ENCODE measurements at regions not wholly inside any gene's neighbourhood (a gene's known extent, or its start where the extent isn't known, plus 50 kb on each side); places are given as distances from the start of the nearest gene placed in this dataset.

DNA sequence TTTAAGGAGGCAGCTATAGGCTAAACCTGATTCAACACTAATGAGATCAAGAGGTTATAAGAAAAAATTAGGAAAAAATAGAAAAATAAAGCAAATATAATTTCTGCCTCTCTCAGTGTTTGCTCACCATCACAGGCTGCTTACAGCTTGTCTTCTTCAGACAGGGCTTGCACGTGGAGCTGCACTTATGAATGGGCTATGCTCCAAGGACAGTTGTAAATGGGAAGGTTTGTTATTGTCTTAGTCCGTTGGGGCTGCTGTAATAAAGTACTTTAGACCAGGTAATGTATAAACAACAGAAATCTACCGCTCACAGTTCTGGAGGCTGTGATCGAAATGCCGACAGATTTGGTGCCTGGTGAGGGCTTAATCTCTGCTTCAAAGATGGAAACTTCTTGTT lies 219.8 kb downstream of the NEBL start:
- 65 to 75% methylated on average over 5 of the region's 5 CpGs for WGBS, 2 donors
- no peak for ATAC-seq
- FAIRE-seq = no peak

DNA sequence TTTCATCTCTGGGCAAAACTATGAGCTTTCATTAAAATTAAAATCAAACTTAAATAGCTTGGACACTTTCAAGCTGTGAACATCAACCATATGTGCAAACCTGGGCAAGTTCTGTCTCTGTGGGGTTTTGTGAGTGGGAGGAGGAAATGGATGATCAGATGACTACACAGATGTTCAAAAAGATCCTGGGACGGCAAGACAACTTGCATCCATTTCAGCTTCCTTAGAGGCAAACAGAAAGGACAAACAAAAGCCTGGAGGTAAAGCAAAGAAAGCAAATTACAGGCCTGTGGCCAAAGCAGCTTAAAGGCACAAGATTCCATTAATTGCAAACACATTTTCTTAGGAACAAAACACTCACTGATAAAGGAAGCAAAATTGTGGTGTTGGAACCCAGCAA lies 222.2 kb downstream of the NEBL start:
- intact Hi-C loops (cut with DNase I) = no loop called here
- no peaks in the 10 kb centered on the region for H3K36me3 ChIP-seq
- H3K27ac ChIP-seq = no peak overlapping the region
- WGBS, 2 donors = 15 to 21% methylated on average over 1 of the region's 1 CpG
- TF ChIP-seq, protein P1, sequence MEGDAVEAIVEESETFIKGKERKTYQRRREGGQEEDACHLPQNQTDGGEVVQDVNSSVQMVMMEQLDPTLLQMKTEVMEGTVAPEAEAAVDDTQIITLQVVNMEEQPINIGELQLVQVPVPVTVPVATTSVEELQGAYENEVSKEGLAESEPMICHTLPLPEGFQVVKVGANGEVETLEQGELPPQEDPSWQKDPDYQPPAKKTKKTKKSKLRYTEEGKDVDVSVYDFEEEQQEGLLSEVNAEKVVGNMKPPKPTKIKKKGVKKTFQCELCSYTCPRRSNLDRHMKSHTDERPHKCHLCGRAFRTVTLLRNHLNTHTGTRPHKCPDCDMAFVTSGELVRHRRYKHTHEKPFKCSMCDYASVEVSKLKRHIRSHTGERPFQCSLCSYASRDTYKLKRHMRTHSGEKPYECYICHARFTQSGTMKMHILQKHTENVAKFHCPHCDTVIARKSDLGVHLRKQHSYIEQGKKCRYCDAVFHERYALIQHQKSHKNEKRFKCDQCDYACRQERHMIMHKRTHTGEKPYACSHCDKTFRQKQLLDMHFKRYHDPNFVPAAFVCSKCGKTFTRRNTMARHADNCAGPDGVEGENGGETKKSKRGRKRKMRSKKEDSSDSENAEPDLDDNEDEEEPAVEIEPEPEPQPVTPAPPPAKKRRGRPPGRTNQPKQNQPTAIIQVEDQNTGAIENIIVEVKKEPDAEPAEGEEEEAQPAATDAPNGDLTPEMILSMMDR (IDR thresholded peaks at IDR 0.05) = no peak
- no peaks in the 10 kb centered on the region for H3K27me3 ChIP-seq
- H3K4me1 ChIP-seq = no peaks in the 10 kb centered on the region
- no peaks in the 10 kb centered on the region for H3K9me3 ChIP-seq
- no peak for FAIRE-seq
- no peak overlapping the region for H3K4me3 ChIP-seq
- ATAC-seq = no peak
- no peak for DNase-seq

More for the DNA sequence above, 219.8 kb downstream of the NEBL start:
- DNase-seq = no peak
- Histone ChIP-seq H3K9me3 (no peaks in the 10 kb centered on the region), H3K4me1 (no peaks in the 10 kb centered on the region), H3K27me3 (no peaks in the 10 kb centered on the region), H3K27ac (no peak overlapping the region), H3K36me3 (no peaks in the 10 kb centered on the region), H3K4me3 (no peak overlapping the region)
- intact Hi-C loops (cut with DNase I) = no loop called here
- TF ChIP-seq, protein P1 (IDR thresholded peaks at IDR 0.05) = no peak

DNA sequence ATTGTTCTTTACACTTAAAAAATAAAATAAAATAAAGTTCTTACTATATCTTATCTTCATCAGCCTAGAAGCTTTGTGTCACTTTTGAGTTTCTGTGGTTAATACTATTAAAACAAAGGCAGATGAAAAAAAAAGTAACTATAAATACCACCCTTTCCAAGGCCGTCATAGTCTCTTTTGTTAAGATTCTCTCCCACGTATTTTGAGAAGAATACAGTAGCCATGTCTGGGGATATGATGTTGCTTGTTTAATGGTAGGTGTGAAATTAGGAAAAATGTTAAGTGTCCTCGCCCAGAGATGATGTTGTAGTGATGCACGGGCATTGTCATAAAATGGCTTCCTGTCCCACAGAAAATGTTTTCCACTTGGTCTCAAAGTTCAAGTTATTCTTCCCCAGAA lies 223.9 kb downstream of the NEBL start:
- 59 to 69% methylated on average over 4 of the region's 4 CpGs for WGBS, 2 donors
- FAIRE-seq (no peak), ATAC-seq (no peak), DNase-seq (no peak)
- no peak overlapping the region for H3K4me3 ChIP-seq
- H3K27me3 ChIP-seq = no peaks in the 10 kb centered on the region
- intact Hi-C loops (cut with DNase I) = no loop called here
- no peak overlapping the region for H3K27ac ChIP-seq
- TF ChIP-seq, protein P1 (IDR thresholded peaks at IDR 0.05) = no peak
- H3K36me3 ChIP-seq = no peaks in the 10 kb centered on the region
- no peaks in the 10 kb centered on the region for H3K4me1 ChIP-seq
- H3K9me3 ChIP-seq = no peaks in the 10 kb centered on the region

DNA sequence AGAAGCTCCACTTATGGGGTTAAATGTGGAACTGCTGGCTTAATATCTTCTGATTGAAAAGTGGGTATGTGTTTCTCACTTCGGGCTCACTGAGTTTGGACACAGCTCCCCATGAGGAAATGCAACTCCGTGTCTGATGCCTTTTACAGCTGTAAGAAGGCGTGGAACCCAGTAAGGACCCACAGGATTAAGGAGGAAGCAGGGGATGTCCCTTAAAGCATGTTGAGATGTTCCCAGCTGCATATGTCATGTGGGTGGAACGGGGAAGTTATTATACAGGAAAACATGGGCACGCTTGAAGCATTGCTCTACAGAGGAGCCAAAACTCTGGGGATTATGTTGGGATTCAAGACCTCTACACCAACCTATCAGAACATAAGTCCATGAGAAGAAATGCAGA lies 224.4 kb downstream of the NEBL start:
- WGBS, 2 donors = 52 to 65% methylated on average over 5 of the region's 5 CpGs
- TF ChIP-seq, protein P1 (IDR thresholded peaks at IDR 0.05) = no peak
- Histone ChIP-seq H3K27me3 (no peaks in the 10 kb centered on the region), H3K36me3 (no peaks in the 10 kb centered on the region), H3K9me3 (no peaks in the 10 kb centered on the region), H3K27ac (no peak overlapping the region), H3K4me3 (no peak overlapping the region), H3K4me1 (no peaks in the 10 kb centered on the region)
- intact Hi-C loops (cut with DNase I) = no loop called here
- DNase-seq = no peak
- FAIRE-seq = no peak
- no peak for ATAC-seq

DNA sequence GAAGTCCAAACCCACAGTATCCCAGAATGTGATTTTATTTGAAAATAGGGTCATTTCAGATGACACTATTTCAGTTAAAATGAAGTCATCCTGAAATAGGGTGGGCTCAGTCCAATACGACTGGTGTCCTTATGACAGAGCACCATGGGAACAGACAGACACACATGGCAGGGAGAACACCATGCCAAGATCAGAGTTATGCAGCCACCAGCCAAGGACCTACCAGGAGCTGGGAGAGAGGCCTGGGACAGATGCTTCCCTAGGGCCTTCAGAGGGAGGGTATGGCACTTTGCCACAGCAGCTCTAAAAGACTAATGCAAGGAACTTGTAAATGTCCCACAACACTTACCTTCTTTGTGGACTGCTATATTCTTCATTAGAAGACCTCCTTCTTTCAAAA lies 226.5 kb downstream of the NEBL start:
- WGBS, 2 donors = 72 to 95% methylated on average over 1 of the region's 1 CpG
- Histone ChIP-seq H3K9me3 (no peaks in the 10 kb centered on the region), H3K4me3 (no peak overlapping the region), H3K27ac (no peak overlapping the region), H3K27me3 (no peaks in the 10 kb centered on the region), H3K36me3 (no peaks in the 10 kb centered on the region), H3K4me1 (no peaks in the 10 kb centered on the region)
- TF ChIP-seq, protein P1 (IDR thresholded peaks at IDR 0.05) = no peak
- intact Hi-C loops (cut with DNase I) = no loop called here
- DNase-seq (no peak), ATAC-seq (no peak), FAIRE-seq (no peak)

Data from pancreas (tissue), 10 donors.